D341Med (cell line): ENCODE measurements at regions not wholly inside any gene's neighbourhood (a gene's known extent, or its start where the extent isn't known, plus 50 kb on each side); places are given as distances from the start of the nearest gene placed in this dataset.
A peak's percentile ranks its signal among the peaks of the same experiment; 100 is the strongest.
"Not testable (repeated sequence)": the region's sequence is repeated elsewhere in the genome, so short reads cannot be mapped to it uniquely, and the experiment has no call there.

Experiments
- DNase-seq: peaks from one replicate; pipeline ENCODE4 v3.0.0; 2012; ENCODE audit warnings: low spot score

GRCh38 chr2:4695281-4695861, 992.0 kb downstream of the DCDC2C start:
- no peak for DNase-seq

- DNase-seq = peak; percentile 30
Measured at GRCh38 chr2:4715065-4715464, 977.1 kb upstream of the SOX11 start.

- DNase-seq = no peak
Measured at GRCh38 chr2:4718777-4719176, 973.4 kb upstream of the SOX11 start.

- DNase-seq = no peak
Measured at GRCh38 chr2:4725618-4726017, 966.6 kb upstream of the SOX11 start.

- no peak for DNase-seq
Measured at GRCh38 chr2:4732560-4732959, 959.6 kb upstream of the SOX11 start.

DNA sequence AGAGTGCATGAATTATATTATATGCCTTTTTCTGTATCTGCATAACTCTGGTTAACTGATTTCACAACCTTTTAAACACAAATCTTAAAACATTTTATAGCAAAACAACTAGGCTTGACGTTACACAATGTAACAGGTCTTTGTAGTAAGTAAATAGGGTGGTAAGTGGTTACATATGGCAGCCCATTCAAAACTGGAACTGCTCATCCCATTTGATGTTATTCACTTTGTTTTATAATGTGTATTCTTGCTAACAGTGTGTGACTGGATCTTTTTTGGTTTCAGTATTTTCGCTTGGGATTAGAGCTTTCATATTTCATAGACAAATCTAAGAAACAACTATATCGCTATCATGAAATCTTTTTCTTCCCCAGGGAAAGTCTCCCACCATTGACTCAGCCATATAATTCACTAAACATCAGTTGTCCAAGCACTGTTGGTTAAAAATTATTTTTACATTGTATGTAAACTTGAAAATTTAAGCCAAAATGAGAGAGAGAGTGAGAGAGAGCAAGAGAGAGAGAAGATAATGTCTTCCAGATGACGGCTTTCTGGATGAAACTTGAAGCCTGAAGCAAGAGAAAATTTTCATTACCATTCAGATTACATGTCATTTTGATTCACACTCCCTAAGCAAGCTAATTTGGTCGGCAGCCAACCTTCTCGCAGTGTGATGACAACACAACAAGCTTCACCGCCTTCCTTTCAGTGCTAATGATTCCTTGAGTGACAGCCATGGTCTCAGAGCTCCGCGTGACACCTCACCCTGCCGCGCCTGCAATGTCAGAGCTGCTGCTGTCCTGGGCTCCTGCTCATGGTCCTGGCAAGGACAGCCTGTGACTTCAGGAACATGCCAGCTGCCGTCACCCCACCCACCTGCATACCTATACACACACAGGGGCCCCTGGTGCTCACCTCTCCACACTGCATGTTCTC, 946.9 kb upstream of the SOX11 start:
- no peak for DNase-seq

- DNase-seq = no peak
Measured at GRCh38 chr2:4753721-4754120, 938.5 kb upstream of the SOX11 start.

- peak; percentile 59 for DNase-seq
Measured at GRCh38 chr2:4762951-4763376, 929.2 kb upstream of the SOX11 start.

DNA sequence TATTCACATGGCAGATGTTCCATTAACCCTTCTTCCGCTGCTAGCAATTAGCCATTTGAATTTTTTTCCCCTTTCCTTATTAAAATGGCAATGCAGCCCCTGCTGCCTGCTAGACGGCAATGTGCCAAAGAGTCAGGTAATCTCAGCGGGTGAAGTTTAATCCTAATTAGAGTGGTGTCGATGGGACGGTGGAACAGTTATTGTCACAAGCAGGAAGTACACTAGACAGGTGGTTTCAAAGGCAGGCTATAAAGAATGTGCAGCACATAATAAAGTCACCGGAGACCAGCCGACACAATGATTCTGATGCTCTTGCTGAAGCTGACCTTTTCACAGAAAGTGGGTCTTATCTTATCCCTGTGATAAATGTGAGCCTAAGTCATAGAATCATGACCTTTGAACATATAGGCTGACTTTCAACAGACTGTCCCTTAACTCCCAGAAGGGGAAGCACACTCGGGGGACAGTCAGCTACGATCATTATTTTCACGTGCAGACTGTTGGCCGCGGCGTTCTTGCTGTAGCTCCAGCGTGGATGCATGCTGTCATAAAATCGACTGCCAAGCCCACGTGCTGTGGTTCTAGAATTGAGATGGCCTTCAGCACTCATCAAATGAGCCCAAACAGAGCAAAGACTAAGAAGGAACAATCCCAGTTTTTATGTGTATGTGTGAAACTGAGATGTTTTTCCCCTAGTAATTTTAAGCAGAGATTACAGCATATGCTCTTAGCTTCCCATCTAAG, 926.2 kb upstream of the SOX11 start:
- DNase-seq = no peak

- no peak for DNase-seq
Measured at GRCh38 chr2:4775668-4776067, 916.5 kb upstream of the SOX11 start.

- DNase-seq = no peak
Measured at GRCh38 chr2:4780679-4781078, 911.5 kb upstream of the SOX11 start.

DNA sequence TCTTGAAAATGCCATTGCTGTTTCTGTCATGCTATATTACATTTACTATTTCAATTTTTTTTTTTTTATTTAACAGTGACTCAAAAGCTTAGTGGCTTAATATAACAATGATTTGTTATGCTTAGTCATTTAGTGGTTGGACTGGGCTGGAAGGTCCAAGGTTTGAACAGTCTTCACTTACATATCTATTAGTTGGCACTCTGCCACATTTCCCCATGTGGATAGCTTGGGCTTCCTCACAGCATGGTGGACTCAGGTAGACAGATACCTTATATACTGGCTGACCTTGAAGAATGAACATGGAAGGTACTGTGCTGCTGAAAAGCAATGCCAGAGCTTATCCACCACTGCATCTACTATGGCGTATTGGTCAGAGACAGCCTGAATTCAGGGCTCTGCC, 909.5 kb upstream of the SOX11 start:
- DNase-seq = no peak

GRCh38 chr2:4791488-4791887, 900.7 kb upstream of the SOX11 start:
- no peak for DNase-seq

GRCh38 chr2:4792126-4792525, 900.1 kb upstream of the SOX11 start:
- no peak for DNase-seq

- DNase-seq = no peak
Measured at GRCh38 chr2:4803396-4803795, 888.8 kb upstream of the SOX11 start.

GRCh38 chr2:4814137-4814536, 878.0 kb upstream of the SOX11 start:
- DNase-seq = not testable (repeated sequence)

DNA sequence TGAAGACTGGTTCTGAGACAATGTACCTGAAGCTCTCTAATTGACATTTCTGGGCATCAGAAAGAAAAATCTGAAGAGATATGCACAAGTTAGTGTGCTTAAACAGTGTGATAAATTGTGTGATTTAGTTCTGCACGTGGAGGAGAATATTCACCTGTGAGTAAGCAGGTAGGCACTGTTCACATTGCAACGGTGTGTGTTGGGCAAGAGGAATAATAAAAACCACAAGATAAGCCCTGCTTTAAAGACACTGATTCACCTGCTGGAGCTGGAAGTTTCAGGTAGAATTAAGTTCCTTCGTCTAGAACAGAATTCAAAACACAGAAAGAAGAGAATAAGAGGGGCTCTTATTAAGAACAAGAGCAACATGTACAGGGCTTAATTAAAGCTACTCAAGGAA, 864.3 kb upstream of the SOX11 start:
- no peak for DNase-seq

- DNase-seq = no peak
Measured at GRCh38 chr2:4828682-4829374, 863.4 kb upstream of the SOX11 start.

- no peak for DNase-seq
Measured at GRCh38 chr2:4831751-4832150, 860.4 kb upstream of the SOX11 start.

GRCh38 chr2:4832642-4833041, 859.5 kb upstream of the SOX11 start:
- no peak for DNase-seq

- no peak for DNase-seq
Measured at GRCh38 chr2:4838626-4839025, 853.6 kb upstream of the SOX11 start.

DNA sequence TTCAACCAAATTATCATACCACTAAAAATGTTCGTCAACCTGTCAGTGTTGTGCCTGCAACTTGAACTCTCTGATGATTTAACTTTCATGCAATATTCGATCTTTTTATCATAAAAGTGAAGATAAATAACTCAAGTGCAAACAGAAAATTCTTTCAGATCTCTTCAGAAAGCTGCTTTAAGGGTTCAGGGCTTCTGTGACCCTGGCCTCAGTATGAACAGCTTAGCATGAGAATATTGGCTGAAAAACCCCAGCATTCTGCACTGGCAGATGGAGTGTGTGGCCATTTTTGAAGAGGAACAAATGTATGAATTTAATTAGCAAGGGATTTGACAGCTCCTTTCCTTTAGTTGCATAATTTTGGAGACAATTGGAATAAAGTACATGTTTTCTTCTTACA, 851.4 kb upstream of the SOX11 start:
- DNase-seq = no peak
